ENCODE measurements at regions not wholly inside any gene's neighbourhood (a gene's known extent, or its start where the extent isn't known, plus 50 kb on each side); places are given as distances from the start of the nearest gene placed in this dataset.

GRCh38 chr9:73344060-73344459 lies 192.4 kb downstream of the ANXA1 start:
- TF ChIP-seq CTCF (IDR thresholded peaks at IDR 0.05), result no peak
- no peak for TF ChIP-seq POLR2A (IDR thresholded peaks at IDR 0.05)
